ENCODE measurements at regions not wholly inside any gene's neighbourhood (a gene's known extent, or its start where the extent isn't known, plus 50 kb on each side); places are given as distances from the start of the nearest gene placed in this dataset.

GRCh38 chr13:74794147-74794546 is 659.9 kb upstream of the KLF12 start:
- TF ChIP-seq CTCF (IDR thresholded peaks at IDR 0.05) (no peak), USF2 (CRISPR knock-in tag; IDR thresholded peaks at IDR 0.05) (no peak), TP53 (CRISPR knock-in tag; IDR thresholded peaks at IDR 0.05) (no peak)

All from WTC11 (cell line).